GM18870 (cell line): ENCODE measurements at regions not wholly inside any gene's neighbourhood (a gene's known extent, or its start where the extent isn't known, plus 50 kb on each side); places are given as distances from the start of the nearest gene placed in this dataset.
"Not testable (repeated sequence)": the region's sequence is repeated elsewhere in the genome, so short reads cannot be mapped to it uniquely, and the experiment has no call there.

ENCODE experiments used
- ATAC-seq: cut with Tn5 transposase; IDR thresholded peaks from one replicate; pipeline ENCODE4 v1.9.1; 2021; ENCODE audit warnings: moderate library complexity; ENCODE audit not compliant: unreplicated experiment

GRCh38 chr16:63776437-63776836 is 1345.4 kb downstream of the CDH11 start:
- ATAC-seq, result no peak

DNA sequence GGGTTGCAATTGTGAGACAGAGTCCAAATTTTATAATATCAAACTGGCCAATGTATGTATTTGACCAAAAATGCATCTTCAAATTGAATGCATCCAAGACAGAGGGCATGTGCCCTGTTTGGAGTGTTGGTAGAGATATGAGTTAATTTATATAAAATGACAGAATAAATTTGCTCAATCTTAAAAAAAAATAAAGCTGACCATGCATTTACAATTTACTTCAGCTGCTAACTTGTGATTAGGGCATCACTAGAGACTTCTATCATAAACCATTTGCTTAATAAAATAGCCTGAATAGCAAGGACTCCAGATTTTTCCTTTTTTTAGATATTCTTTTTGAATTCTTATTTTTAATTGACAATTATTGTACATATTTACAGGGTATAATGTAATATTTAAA is 1345.8 kb downstream of the CDH11 start:
- no peak for ATAC-seq

- no peak for ATAC-seq
These were observed 1347.6 kb downstream of the CDH11 start for GRCh38 chr16:63774302-63774701.

DNA sequence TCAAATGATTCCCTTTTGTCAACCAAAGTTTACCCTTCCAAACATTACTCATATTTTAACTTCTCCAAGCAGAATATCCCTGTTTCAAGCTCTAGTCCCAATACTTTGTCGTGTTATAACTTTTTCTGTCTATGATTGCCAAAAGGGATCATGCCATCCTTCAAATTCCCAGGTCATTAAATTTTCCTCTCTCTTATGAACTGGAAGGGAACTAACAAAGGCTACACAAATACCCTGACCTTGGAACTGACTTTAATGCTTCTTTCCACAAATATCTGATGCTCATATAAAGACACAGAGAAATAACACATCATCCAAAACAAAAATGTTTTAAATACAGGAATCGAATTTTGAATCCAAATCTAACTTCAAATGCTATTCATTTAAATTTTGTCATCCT is 1352.7 kb downstream of the CDH11 start:
- no peak for ATAC-seq

- not testable (repeated sequence) for ATAC-seq
These were observed 1361.6 kb downstream of the CDH11 start for GRCh38 chr16:63760246-63760645.

DNA sequence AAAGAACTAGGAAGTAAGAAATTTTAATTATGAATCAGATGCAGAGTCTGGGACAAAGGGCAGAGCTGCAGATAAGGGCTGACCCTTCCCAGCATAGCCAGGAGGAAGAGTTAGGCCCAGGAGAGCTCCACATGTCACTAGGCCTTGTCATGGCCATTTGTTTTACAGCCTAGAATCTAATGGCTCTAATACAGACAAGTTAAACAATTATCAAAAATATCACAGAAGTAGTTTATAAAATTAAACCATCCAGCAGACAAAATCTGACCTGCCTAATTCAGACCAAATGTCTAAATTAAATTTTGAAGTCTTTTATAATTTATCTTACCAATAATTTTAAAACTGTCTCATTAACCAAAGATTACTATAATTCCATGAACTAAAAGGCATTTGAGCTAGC is 1369.5 kb downstream of the CDH11 start:
- no peak for ATAC-seq

DNA sequence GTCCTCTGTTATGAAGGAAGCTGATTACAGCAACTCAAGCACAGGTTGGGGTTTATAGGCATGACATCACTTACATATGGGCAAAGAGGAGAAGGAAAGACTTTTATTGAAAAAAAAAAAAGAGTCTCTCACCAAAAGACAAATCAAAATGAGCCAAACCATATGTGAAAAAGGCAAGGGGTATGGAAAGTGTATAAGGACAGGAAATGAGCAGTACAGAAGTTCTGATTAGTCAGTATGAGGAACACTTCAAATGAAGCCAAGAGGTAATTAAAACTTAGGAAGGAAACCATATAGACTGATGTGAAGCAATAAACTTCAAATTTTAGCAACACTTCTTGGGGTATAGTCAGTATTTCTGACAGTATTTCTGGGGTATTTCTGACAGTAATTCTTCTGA is 1372.6 kb downstream of the CDH11 start:
- ATAC-seq, result no peak

GRCh38 chr16:63745456-63745855 is 1376.4 kb downstream of the CDH11 start:
- ATAC-seq, result no peak

- ATAC-seq, result no peak
These were observed 1377.6 kb downstream of the CDH11 start for GRCh38 chr16:63744077-63744874.

DNA sequence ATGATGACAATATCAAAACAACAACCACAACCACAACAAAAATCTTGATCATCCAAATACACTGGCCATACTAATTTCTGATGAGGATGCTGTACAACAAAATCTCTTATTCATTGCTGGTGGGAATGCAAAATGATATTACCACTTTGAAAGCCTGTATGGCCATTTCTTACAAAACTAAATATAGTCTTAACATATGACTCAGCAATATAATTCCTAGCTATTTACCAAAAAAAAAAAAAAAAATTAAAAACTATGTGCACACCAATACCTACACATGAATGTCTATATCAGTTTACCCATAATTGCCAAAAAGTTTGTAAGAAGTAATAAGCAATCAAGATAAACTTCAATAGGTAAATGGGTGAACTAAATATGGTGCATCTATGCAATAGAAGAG is 1379.7 kb downstream of the CDH11 start:
- ATAC-seq, result no peak

- no peak for ATAC-seq
These were observed 1384.2 kb downstream of the CDH11 start for GRCh38 chr16:63737633-63738032.

GRCh38 chr16:63735456-63735855 is 1386.4 kb downstream of the CDH11 start:
- ATAC-seq, result no peak

GRCh38 chr16:63720848-63721247 is 1401.0 kb downstream of the CDH11 start:
- ATAC-seq, result no peak

DNA sequence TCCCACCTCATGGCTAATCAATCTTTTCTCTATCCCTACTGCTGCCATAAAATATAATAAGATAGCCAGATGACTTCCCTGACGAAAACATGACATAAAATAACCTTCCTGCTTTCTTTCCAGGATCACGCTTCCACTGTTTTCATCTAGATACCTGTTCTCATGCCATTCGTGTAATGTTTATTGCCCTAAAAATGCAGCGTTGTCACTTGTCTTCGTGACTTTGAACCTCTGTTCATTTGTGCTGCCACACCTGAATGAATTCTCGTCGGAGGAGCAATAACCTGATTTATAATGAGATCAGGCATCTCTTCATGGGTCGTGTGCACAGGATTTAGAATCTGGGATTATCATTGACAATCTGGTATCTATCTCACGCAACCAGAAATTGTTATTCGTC is 1401.9 kb downstream of the CDH11 start:
- ATAC-seq, result no peak

DNA sequence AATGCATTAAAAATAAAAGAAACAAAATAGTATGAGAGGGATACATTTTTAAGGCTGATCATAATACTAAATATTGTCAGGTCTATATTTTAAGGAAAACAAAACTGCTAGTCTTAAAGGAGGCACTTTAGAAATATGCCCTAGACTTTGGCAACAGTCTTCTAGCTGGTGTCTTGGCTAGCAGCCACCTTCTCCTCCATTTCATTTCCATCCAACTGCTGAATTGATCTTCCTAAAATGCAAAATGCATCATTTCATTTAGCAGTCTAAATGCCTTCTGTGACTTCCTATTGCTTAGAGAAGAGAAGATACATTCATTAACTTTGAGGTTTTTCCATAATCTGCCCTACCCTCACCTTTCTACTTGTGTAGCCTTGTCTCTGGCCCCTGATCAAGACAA is 1404.1 kb downstream of the CDH11 start:
- ATAC-seq, result no peak

DNA sequence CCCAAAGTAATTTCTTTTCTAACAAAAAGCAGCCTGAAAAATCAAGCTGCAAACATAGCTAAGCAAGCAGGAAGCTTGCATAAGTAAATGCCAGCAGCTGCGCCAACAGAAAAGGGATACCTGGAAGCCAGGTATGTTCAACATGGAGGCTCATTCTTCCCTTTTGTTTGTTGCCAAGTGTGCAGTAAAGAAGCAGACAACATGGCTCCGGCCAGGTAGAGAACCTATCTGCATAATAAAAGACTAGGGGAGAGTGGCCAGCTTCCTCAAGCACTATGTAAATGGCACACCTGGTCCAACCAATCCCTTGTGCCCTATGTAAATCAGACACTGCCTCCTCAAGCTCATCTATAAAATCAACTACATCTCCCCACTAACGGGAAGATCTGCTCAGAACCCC is 1407.0 kb downstream of the CDH11 start:
- no peak for ATAC-seq

DNA sequence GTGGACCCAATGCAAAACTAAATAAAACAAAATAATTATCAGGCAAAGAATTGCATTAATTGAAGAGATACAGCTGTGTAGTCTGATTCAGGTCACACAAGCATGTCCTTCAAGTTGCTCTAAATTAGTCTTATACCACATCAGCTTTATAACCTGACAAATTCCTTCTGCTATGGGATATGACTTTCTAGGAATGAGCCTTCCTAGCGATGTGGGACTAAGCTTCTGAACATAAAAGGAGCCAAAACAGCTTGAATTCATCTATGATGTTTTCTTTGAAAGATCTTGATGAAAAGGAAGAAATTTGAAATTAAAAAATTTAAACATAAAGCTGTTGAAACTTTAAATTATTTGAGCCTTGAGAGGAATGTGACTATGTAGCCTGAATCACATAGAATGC is 1409.1 kb downstream of the CDH11 start:
- no peak for ATAC-seq

DNA sequence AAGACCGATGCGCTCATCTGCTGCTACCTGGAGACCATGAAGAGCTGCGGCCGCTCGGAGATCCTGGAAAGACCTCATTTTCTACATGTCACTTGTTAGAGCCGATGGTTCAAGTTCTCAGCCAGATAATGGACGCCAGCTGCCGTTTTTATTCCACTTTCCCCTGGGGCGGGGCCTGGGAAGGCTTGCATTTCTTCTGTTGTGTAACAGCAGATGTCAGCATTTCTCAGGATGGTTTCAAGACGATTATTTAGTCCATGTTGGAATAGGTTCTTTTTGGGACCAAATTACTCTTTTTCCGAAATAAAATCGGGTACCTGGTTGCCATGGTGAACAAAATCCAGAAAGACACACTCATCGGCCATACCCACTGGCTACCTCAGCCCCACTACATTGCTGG is 1418.3 kb downstream of the CDH11 start:
- ATAC-seq, result no peak

GRCh38 chr16:63702981-63703590 is 1418.8 kb downstream of the CDH11 start:
- no peak for ATAC-seq

- ATAC-seq, result no peak
These were observed 1424.1 kb downstream of the CDH11 start for GRCh38 chr16:63697736-63698135.

DNA sequence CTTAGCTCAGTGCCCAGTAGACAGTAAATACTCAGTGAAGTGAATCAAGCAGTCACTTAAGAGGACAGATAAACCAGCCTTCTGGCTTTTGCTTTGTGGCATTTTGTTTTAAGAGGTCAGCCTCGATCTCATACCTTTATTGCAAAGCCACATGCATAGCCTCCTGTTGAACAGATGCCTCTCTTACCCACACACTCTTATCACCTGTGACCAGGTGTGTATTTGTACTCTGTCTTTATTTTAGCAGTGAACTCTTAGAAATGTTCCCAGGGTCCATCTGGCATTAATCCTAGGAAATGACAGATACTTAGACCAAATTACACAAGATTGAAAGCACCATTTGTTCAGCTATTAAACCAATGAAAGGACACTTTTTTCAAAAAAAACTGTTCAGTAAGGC is 1426.5 kb downstream of the CDH11 start:
- no peak for ATAC-seq

- no peak for ATAC-seq
These were observed 1430.9 kb downstream of the CDH11 start for GRCh38 chr16:63690961-63691360.

DNA sequence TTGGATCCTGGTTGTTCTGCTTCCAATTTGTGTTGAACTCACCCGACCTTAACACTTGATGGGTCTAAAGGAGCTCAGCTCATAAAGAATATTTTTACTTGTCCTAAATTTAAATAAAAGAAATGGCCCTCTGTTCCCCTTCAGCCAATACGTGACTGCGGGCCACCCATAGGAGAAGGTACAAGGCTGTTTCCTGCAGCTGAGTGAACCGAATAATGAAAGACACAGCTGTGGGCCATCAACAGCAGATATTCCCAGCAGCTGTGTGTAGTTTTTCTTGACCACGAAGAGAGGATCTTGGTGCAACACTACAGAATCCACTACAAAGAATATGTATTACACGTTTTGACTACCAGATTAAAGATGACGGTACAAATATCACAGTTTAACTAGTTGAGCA is 1431.6 kb downstream of the CDH11 start:
- no peak for ATAC-seq
